ENCODE measurements at regions not wholly inside any gene's neighbourhood (a gene's known extent, or its start where the extent isn't known, plus 50 kb on each side); places are given as distances from the start of the nearest gene placed in this dataset.

DNA sequence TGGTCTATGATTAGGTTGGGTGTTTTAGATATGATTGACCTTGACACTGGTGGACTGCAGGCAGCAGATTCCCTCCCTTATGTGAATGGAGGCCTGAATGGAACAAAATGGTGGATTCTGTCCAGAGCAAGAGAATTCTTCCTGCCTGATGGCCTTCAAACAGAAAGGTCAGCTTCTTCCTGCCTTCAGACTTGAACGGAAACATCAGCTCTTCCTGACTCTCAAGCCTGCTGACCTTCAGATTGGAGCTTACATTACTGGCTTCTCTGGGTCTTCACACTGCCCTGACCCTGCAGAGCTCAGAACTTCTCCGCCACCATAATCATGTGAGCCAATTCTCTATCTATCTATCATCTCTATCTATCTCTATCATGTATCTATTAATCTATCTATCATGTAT is 111.6 kb downstream of the RAMP3 start:
- Histone ChIP-seq H4K20me1 (ENCODE audit: insufficient read depth, low read length) (no peaks in the 10 kb centered on the region), H3K4me3 (replicated peaks in 1 of 3; ENCODE audit: insufficient read depth in 1 of 3, low read depth in 2 of 3, low read length in 3 of 3) (no peak overlapping the region), H3K9me3 (ENCODE audit: low read length) (no peaks in the 10 kb centered on the region), H2AFZ (ENCODE audit: low read length) (no peak overlapping the region), H3K27ac (ENCODE audit: extremely low read length, insufficient read depth, low read length) (no peak overlapping the region), H3K4me2 (ENCODE audit: low read depth, low read length) (no peak overlapping the region), H3K79me2 (ENCODE audit: insufficient read depth, low read length) (no peaks in the 10 kb centered on the region), H3K4me1 (ENCODE audit: insufficient read depth, low read length) (no peaks in the 10 kb centered on the region), H3K36me3 (replicated peaks in 1 of 2; ENCODE audit: control insufficient read depth in 1 of 2, insufficient read depth in 2 of 2, low read length in 2 of 2) (no peaks in the 10 kb centered on the region), H3K9ac (ENCODE audit: insufficient read depth, low read depth, low read length) (no peak overlapping the region), H3K27me3 (ENCODE audit: control insufficient read depth in 1 of 2, insufficient read depth in 2 of 2, low read length in 2 of 2) (peaks cover 0 to 12% of the 10 kb centered on the region in 2 experiments; a peak in 2 of 5 replicates)
- ATAC-seq, result no peak
- intact Hi-C loops (cut with micrococcal nuclease; ENCODE audit: unreplicated experiment) (no loop called here), in situ Hi-C loops (cut with HindIII; ENCODE audit: extremely low pct_ligation_motif_present, low pct_unique_long_range_greater_than_20kb) (loop anchor here (25.0 kb wide), 1 partner anchor 307 kb away; no protein-coding TSS in a partner anchor)
- no peak for FAIRE-seq
- 26% methylated on average over 2 of the region's 2 CpGs for WGBS (ENCODE audit: low lambda C conversion rate)
- DNase-seq (ENCODE audit: low spot score), result no peak
- CTCF ChIA-PET (ENCODE audit: low intra/inter-chr PET ratio, low total read pairs), result no interaction called here
- BruUV-seq (replicated peaks), result no TSS peak
- POLR2A ChIA-PET, result no interaction called here
- no peak for TF ChIP-seq ZNF780A (CRISPR knock-in tag; IDR thresholded peaks at IDR 0.05)
- TF ChIP-seq ZNF329 (CRISPR knock-in tag; IDR thresholded peaks at IDR 0.05; ENCODE audit: low read depth), result no peak
- no peak for TF ChIP-seq ZNF34 (CRISPR knock-in tag; IDR thresholded peaks at IDR 0.05; ENCODE audit: borderline replicate concordance)
- TF ChIP-seq, protein P1, sequence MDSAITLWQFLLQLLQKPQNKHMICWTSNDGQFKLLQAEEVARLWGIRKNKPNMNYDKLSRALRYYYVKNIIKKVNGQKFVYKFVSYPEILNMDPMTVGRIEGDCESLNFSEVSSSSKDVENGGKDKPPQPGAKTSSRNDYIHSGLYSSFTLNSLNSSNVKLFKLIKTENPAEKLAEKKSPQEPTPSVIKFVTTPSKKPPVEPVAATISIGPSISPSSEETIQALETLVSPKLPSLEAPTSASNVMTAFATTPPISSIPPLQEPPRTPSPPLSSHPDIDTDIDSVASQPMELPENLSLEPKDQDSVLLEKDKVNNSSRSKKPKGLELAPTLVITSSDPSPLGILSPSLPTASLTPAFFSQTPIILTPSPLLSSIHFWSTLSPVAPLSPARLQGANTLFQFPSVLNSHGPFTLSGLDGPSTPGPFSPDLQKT (CRISPR knock-in tag; IDR thresholded peaks at IDR 0.05; ENCODE audit: borderline replicate concordance), result no peak
- TF ChIP-seq, protein P2, sequence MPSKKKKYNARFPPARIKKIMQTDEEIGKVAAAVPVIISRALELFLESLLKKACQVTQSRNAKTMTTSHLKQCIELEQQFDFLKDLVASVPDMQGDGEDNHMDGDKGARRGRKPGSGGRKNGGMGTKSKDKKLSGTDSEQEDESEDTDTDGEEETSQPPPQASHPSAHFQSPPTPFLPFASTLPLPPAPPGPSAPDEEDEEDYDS (CRISPR knock-in tag; IDR thresholded peaks at IDR 0.05), result no peak
- TF ChIP-seq, protein P3, sequence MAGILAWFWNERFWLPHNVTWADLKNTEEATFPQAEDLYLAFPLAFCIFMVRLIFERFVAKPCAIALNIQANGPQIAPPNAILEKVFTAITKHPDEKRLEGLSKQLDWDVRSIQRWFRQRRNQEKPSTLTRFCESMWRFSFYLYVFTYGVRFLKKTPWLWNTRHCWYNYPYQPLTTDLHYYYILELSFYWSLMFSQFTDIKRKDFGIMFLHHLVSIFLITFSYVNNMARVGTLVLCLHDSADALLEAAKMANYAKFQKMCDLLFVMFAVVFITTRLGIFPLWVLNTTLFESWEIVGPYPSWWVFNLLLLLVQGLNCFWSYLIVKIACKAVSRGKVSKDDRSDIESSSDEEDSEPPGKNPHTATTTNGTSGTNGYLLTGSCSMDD (CRISPR knock-in tag; IDR thresholded peaks at IDR 0.05), result no peak
- no peak for TF ChIP-seq HDAC2 (CRISPR knock-in tag; IDR thresholded peaks at IDR 0.05)
- no peak for TF ChIP-seq CHCHD3 (CRISPR knock-in tag; IDR thresholded peaks at IDR 0.05)
- TF ChIP-seq SETDB1 (CRISPR knock-in tag; IDR thresholded peaks at IDR 0.05; ENCODE audit: borderline replicate concordance), result no peak
- TF ChIP-seq ARNT2 (CRISPR knock-in tag; IDR thresholded peaks at IDR 0.05; ENCODE audit: low read depth), result no peak
- no peak for TF ChIP-seq AKAP8 (CRISPR knock-in tag; IDR thresholded peaks at IDR 0.05)
- TF ChIP-seq U2AF1 (optimal IDR thresholded peaks at IDR 0.05; ENCODE audit: low read depth, low read length), result no peak
- TF ChIP-seq, protein P4, sequence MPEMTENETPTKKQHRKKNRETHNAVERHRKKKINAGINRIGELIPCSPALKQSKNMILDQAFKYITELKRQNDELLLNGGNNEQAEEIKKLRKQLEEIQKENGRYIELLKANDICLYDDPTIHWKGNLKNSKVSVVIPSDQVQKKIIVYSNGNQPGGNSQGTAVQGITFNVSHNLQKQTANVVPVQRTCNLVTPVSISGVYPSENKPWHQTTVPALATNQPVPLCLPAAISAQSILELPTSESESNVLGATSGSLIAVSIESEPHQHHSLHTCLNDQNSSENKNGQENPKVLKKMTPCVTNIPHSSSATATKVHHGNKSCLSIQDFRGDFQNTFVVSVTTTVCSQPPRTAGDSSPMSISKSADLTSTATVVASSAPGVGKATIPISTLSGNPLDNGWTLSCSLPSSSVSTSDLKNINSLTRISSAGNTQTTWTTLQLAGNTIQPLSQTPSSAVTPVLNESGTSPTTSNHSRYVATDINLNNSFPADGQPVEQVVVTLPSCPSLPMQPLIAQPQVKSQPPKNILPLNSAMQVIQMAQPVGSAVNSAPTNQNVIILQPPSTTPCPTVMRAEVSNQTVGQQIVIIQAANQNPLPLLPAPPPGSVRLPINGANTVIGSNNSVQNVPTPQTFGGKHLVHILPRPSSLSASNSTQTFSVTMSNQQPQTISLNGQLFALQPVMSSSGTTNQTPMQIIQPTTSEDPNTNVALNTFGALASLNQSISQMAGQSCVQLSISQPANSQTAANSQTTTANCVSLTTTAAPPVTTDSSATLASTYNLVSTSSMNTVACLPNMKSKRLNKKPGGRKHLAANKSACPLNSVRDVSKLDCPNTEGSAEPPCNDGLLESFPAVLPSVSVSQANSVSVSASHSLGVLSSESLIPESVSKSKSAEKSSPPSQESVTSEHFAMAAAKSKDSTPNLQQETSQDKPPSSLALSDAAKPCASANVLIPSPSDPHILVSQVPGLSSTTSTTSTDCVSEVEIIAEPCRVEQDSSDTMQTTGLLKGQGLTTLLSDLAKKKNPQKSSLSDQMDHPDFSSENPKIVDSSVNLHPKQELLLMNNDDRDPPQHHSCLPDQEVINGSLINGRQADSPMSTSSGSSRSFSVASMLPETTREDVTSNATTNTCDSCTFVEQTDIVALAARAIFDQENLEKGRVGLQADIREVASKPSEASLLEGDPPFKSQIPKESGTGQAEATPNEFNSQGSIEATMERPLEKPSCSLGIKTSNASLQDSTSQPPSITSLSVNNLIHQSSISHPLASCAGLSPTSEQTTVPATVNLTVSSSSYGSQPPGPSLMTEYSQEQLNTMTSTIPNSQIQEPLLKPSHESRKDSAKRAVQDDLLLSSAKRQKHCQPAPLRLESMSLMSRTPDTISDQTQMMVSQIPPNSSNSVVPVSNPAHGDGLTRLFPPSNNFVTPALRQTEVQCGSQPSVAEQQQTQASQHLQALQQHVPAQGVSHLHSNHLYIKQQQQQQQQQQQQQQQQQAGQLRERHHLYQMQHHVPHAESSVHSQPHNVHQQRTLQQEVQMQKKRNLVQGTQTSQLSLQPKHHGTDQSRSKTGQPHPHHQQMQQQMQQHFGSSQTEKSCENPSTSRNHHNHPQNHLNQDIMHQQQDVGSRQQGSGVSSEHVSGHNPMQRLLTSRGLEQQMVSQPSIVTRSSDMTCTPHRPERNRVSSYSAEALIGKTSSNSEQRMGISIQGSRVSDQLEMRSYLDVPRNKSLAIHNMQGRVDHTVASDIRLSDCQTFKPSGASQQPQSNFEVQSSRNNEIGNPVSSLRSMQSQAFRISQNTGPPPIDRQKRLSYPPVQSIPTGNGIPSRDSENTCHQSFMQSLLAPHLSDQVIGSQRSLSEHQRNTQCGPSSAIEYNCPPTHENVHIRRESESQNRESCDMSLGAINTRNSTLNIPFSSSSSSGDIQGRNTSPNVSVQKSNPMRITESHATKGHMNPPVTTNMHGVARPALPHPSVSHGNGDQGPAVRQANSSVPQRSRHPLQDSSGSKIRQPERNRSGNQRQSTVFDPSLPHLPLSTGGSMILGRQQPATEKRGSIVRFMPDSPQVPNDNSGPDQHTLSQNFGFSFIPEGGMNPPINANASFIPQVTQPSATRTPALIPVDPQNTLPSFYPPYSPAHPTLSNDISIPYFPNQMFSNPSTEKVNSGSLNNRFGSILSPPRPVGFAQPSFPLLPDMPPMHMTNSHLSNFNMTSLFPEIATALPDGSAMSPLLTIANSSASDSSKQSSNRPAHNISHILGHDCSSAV (CRISPR knock-in tag; IDR thresholded peaks at IDR 0.05; ENCODE audit: borderline replicate concordance), result no peak
- no peak for TF ChIP-seq DNMT3B (CRISPR knock-in tag; conservative IDR thresholded peaks at IDR 0.05)
- TF ChIP-seq CCAR2 (optimal IDR thresholded peaks at IDR 0.05; ENCODE audit: low read depth, low read length), result no peak
